ENCODE measurements at regions not wholly inside any gene's neighbourhood (a gene's known extent, or its start where the extent isn't known, plus 50 kb on each side); places are given as distances from the start of the nearest gene placed in this dataset.

GRCh38 chr1:227465256-227465655 is 98.1 kb upstream of the ZNF678 start:
- Histone ChIP-seq H2BK20ac (ENCODE audit: low read depth, low read length, poor library complexity, severe bottlenecking) (no peak overlapping the region), H3K79me1 (ENCODE audit: insufficient read depth, low read depth, low read length, poor library complexity, severe bottlenecking) (no peaks in the 10 kb centered on the region), H3K4me1 (ENCODE audit: insufficient read depth, low read length) (no peaks in the 10 kb centered on the region), H3K9ac (ENCODE audit: extremely low read depth, insufficient read length, low read length) (no peak overlapping the region), H3K27me3 (ENCODE audit: insufficient read depth, low read length) (no peaks in the 10 kb centered on the region), H4K91ac (ENCODE audit: insufficient read length, low read depth, low read length) (no peak overlapping the region), H3K4me2 (ENCODE audit: insufficient read depth, insufficient read length, low read length) (no peak overlapping the region), H2AFZ (ENCODE audit: low read length) (no peak overlapping the region), H2BK5ac (ENCODE audit: insufficient read length, low read length) (no peak overlapping the region), H3K56ac (ENCODE audit: insufficient read length, low read depth, low read length) (no peak overlapping the region), H2BK120ac (ENCODE audit: low read depth, low read length, poor library complexity, severe bottlenecking) (no peak overlapping the region), H4K20me1 (ENCODE audit: control insufficient read depth, insufficient read depth, insufficient read length) (no peaks in the 10 kb centered on the region), H3K14ac (ENCODE audit: insufficient read depth, low read length) (no peak overlapping the region), H2BK12ac (ENCODE audit: insufficient read length, low read depth, low read length) (no peak overlapping the region), H2AK5ac (ENCODE audit: insufficient read length, low read length) (no peak overlapping the region), H3T11ph (ENCODE audit: low read length) (no peak overlapping the region), H4K5ac (ENCODE audit: insufficient read length, low read depth, low read length) (no peak overlapping the region), H3K23ac (ENCODE audit: insufficient read length, low read depth, low read length) (no peak overlapping the region), H3K27ac (ENCODE audit: insufficient read length, low read depth, low read length) (no peak overlapping the region), H4K8ac (replicated peaks; ENCODE audit: insufficient read length, low read depth, low read length) (no peak overlapping the region), H3K79me2 (ENCODE audit: insufficient read depth, low read length) (no peaks in the 10 kb centered on the region), H3K4ac (ENCODE audit: low read depth, low read length) (no peak overlapping the region), H2BK15ac (ENCODE audit: low read depth, low read length) (no peak overlapping the region), H3K9me3 (ENCODE audit: control insufficient read depth, low read depth, low read length) (no peaks in the 10 kb centered on the region), H3K23me2 (ENCODE audit: insufficient read length, low read depth, low read length, poor library complexity, severe bottlenecking) (no peaks in the 10 kb centered on the region), H3K18ac (ENCODE audit: insufficient read length, low read depth, low read length) (no peak overlapping the region)
- Mint-ChIP-seq H3K36me3 (ENCODE audit: insufficient read depth in 1 of 3, low read depth in 3 of 3) (peaks cover 1 to 2% (median 2%) of the 10 kb centered on the region in 3 experiments; a peak in 4 of 7 replicates), H3K4me3 (no peak overlapping the region), H3K4me1 (no peaks in the 10 kb centered on the region), H3K9me3 (peaks cover 5 to 7% of the 10 kb centered on the region in 2 experiments), H3K27ac (no peak overlapping the region), H3K27me3 (ENCODE audit: low read depth) (peaks cover 13% of the 10 kb centered on the region)
- TF ChIP-seq CTCF (conservative IDR thresholded peaks at IDR 0.05), result peak; percentile 62
- peak; percentile 71 for DNase-seq
- WGBS (ENCODE audit: extremely low coverage, insufficient read length, low lambda C conversion rate), result no CpG with 5 or more reads among the region's 7 CpGs
